IPS-20b (cell line): ENCODE measurements at regions not wholly inside any gene's neighbourhood (a gene's known extent, or its start where the extent isn't known, plus 50 kb on each side); places are given as distances from the start of the nearest gene placed in this dataset.
"Not testable (repeated sequence)": the region's sequence is repeated elsewhere in the genome, so short reads cannot be mapped to it uniquely, and the experiment has no call there.

Experiments
- H3K27ac ChIP-seq: one replicate; pipeline ENCODE4 v1.5.1; 2013; ENCODE audit warnings: low read length
- H3K27me3 ChIP-seq: 2 replicates; pipeline ENCODE4 v1.6.1; 2013; ENCODE audit warnings: mild to moderate bottlenecking, low read length, inconsistent platforms; ENCODE audit not compliant: insufficient read depth
- H3K36me3 ChIP-seq: 2 replicates; pipeline ENCODE4 v1.6.1; 2013; ENCODE audit warnings: low read depth, mild to moderate bottlenecking, inconsistent platforms, low read length, moderate library complexity; ENCODE audit not compliant: insufficient read depth
- H3K4me1 ChIP-seq: 2 replicates; pipeline ENCODE4 v1.6.1; 2013; ENCODE audit warnings: mild to moderate bottlenecking, control low read depth, inconsistent platforms, low read length, moderate library complexity; ENCODE audit not compliant: insufficient read depth
- H3K4me3 ChIP-seq: 2 replicates; pipeline ENCODE4 v1.5.1; 2013; ENCODE audit warnings: mild to moderate bottlenecking, low read length, inconsistent platforms
- H3K9ac ChIP-seq: 2 replicates; pipeline ENCODE4 v1.6.1; 2013; ENCODE audit warnings: low read depth, mild to moderate bottlenecking, inconsistent platforms, low read length, moderate library complexity
- H3K9me3 ChIP-seq: 2 replicates; pipeline ENCODE4 v1.6.1; 2013; ENCODE audit warnings: mild to moderate bottlenecking, low read depth, low read length, inconsistent platforms; ENCODE audit not compliant: insufficient read depth

DNA sequence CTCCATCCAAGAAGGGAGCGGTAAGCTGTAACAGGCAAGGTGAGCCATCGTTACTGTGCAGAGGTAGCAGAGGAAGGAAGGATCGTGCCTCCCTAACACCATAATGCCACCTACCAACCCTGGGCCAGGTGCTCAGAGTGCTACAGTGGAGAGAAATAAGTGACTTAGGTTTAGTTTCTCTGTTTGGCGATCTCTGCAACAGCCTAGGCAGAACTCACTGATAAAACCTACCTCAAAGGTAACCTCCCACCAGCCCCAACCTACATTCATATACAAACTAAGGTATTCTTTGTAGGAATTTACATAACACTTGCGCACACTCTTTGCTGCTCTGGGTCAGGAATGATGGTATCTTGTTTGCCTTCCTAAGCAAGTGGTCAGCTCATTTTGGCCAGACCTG, 93.4 kb upstream of the TMEM132D start:
- H3K9ac ChIP-seq = peak overlapping the region; percentile 49; the same call in 1 of the 2 replicates
- H3K36me3 ChIP-seq = no peaks in the 10 kb centered on the region
- H3K27ac ChIP-seq = peak overlapping the region; percentile 3
- H3K4me1 ChIP-seq = peaks cover 21% of the 10 kb centered on the region
- H3K9me3 ChIP-seq = peaks cover 6% of the 10 kb centered on the region
- H3K27me3 ChIP-seq = peaks cover 13% of the 10 kb centered on the region; the same call in 1 of the 2 replicates
- peak overlapping the region; percentile 59 for H3K4me3 ChIP-seq

DNA sequence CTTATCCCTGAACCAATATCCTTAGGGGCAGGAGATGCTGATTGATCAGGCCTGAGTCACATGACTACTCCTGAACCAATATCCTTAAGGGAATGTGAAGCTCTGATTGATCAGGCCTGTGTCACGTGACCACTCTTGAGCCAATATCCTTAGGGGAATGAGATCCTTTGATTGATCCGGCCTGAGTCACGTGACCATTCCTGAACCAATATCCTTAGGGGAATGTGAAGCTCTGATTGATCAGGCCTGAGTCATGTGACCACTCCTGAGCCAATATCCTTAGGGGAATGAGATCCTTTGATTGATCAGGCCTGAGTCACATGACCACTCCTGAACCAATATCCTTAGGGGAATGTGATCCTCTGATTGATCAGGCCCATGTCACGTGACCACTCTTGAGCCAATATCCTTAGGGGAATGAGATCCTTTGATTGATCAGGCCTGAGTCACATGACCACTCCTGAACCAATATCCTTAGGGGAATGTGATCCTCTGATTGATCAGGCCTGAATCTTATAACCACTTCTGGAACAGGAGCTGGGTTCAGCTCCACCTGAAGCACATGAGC, 100.6 kb upstream of the TMEM132D start:
- H3K9ac ChIP-seq, H3K4me3 ChIP-seq, H3K4me1 ChIP-seq, H3K27ac ChIP-seq, H3K27me3 ChIP-seq, H3K9me3 ChIP-seq, H3K36me3 ChIP-seq: not testable (repeated sequence)

DNA sequence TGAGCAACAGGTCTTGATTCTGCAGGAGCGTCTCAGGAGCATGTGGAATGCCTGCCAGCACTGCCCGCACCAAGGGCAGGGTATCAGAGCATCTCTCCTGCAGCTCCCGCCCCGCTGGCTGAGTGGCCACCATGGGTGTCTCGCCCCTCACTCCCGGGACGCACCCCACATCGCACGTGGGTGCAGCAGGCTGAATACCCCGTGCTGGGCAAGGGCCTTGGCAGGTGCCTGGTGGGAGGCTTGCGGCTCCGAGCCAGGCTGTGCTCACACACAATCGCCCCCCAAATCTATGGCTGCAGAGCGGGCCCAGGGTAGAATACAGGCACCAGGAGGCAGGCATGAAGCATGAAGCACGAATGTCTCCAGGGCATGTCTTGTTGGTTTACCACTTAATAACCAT, 103.9 kb upstream of the TMEM132D start:
- Histone ChIP-seq H3K27me3 (peaks cover 18% of the 10 kb centered on the region), H3K4me1 (peaks cover 6% of the 10 kb centered on the region; the same call in 1 of the 2 replicates), H3K9ac (no peak overlapping the region)

DNA sequence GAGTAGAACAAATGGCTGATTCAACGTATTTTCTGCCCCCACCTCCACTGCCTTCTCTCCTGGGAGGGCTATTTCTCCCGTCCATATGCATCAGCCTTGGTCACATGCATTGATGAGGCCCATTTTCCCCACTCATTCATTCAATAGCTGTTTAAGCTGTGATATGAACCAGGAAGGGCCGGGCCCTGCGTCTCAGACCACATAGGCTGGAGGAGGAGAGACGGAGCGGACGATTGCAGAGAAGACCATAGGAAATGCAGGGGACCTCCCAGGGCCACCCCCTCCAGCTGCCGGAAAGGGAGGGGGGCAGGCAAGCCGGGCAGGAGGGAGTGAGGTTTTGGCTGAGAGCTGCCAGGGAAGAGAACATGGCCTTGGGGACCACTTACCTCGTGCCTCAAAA, 104.4 kb upstream of the TMEM132D start:
- peaks cover 23% of the 10 kb centered on the region for H3K27me3 ChIP-seq
- H3K4me1 ChIP-seq = peaks cover 6% of the 10 kb centered on the region; the same call in 1 of the 2 replicates
- no peak overlapping the region for H3K4me3 ChIP-seq
- no peak overlapping the region for H3K9ac ChIP-seq
- no peak overlapping the region for H3K27ac ChIP-seq
- H3K36me3 ChIP-seq = no peaks in the 10 kb centered on the region
- H3K9me3 ChIP-seq = no peaks in the 10 kb centered on the region

More for the DNA sequence above, 103.9 kb upstream of the TMEM132D start:
- no peaks in the 10 kb centered on the region for H3K9me3 ChIP-seq
- no peak overlapping the region for H3K4me3 ChIP-seq
- no peak overlapping the region for H3K27ac ChIP-seq
- no peaks in the 10 kb centered on the region for H3K36me3 ChIP-seq

DNA sequence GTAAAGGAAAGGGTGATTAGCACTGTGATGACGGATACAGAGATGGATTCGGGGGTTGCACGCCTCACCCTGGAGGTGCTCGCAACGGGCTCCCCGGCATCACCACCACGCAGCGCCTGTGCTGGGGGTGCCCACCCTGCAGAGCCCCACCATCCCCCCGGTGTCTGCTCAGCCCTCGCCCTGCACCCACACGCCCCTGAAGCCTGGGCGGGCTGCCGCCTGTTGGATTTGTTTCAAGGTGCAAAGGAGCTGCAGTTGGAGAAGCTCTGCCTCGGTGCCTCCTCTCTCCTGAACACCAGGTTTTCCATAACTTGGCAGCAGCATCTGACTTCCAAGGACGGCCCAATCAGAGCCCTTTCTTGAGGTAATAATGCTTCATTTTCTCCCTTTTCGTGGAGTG, 106.1 kb upstream of the TMEM132D start:
- peaks cover 6% of the 10 kb centered on the region; the same call in 1 of the 2 replicates for H3K4me1 ChIP-seq

DNA sequence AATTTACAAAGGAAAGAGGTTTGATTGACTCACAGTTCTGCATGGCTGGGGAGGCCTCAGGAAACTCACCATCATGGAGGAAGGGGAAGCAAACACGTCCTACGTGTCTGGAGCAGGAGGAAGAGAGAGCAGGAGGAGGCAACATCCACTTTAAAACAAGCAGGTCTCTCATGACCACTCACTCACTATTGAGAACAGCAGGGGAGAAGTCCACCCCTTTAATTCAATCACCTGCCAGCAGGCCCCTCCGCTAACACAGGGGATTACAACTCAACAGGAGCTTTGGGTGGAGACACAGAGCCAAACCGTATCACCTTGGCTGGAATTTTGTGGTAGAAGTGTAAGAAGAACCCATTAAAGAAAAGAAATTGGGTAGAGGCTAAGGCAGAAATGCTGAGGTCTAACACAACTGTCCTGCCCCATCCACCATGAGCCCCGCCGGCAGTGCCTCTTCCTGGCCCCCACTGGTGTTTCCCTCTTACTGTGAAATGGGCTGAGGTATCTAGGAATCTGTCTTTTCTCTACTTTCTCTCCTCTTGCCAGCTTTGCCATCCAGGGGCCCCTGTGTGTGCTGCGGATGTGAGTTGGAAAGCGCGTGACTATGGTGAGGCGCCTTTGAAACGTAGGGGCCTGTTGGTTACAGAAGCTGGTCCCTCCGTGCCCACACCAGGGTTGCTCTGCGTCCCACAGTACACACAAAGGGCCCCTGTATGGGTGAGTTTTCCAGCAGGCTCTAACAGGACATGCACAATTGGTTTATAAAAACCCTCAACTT, 108.0 kb upstream of the TMEM132D start:
- no peak overlapping the region for H3K27ac ChIP-seq
- H3K9me3 ChIP-seq = no peaks in the 10 kb centered on the region
- no peak overlapping the region for H3K9ac ChIP-seq
- H3K4me1 ChIP-seq = peaks cover 6% of the 10 kb centered on the region; the same call in 1 of the 2 replicates
- no peak overlapping the region for H3K4me3 ChIP-seq
- peaks cover 46% of the 10 kb centered on the region for H3K27me3 ChIP-seq
- no peaks in the 10 kb centered on the region for H3K36me3 ChIP-seq

More for the DNA sequence above, 106.1 kb upstream of the TMEM132D start:
- no peak overlapping the region for H3K4me3 ChIP-seq
- no peak overlapping the region for H3K27ac ChIP-seq
- peaks cover 39% of the 10 kb centered on the region for H3K27me3 ChIP-seq
- no peak overlapping the region for H3K9ac ChIP-seq
- no peaks in the 10 kb centered on the region for H3K36me3 ChIP-seq
- no peaks in the 10 kb centered on the region for H3K9me3 ChIP-seq

DNA sequence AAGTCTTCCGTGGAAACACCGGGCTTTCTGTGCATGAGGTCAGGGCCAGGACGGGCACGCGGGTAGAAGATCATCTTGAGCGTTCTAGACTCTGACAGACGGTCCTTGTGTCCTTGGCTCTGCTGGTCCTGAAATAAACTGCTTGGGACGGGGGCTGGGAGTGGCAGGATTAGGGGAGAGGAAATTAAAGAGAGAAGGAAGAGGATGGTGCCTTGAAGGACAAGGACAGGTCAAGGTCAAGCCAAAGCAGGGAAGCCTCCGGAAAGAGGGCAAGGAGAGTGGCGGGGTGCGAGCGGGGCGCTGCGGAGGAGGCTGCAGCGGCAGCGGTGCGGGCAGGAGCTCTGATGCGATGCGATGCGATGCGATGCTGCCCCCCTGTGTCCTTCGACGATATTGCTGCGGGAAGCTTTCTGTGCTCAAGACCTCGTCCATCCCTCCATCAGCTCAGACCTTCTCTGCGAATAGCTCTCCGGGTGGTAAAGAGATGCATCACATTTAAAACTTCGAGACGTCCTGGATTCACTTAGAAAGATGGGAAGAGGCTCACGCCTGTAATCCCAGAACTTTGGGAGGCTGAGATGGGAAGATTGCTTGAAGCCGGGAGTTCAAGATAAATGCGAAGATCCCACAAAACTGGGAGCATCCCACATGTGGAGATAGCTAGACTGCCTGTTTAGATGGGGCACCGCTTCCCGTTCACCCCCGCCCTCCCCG, 110.1 kb upstream of the TMEM132D start:
- Histone ChIP-seq H3K27me3 (peaks cover 50% of the 10 kb centered on the region), H3K36me3 (no peaks in the 10 kb centered on the region), H3K4me1 (peaks cover 11% of the 10 kb centered on the region; the same call in 1 of the 2 replicates), H3K9ac (no peak overlapping the region), H3K4me3 (peak overlapping the region; percentile 48; the same call in 1 of the 2 replicates), H3K9me3 (no peaks in the 10 kb centered on the region), H3K27ac (no peak overlapping the region)

DNA sequence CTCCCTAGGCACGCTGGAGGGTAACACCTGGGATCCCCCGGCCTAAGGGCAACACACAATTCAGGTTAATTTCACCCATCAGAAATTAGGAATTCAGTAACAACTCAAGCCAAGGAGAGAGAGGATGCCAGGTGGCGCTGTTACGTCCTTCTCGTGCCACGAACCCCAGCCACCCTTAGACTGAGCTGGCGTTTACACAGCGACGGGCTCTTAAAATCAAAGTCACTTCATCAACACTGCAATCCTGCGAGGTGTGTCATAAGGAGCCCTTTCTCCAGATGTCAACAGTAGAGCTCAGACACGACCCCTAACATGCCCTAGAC, 110.6 kb upstream of the TMEM132D start:
- peaks cover 11% of the 10 kb centered on the region; the same call in 1 of the 2 replicates for H3K4me1 ChIP-seq
- peak overlapping the region; percentile 48; the same call in 1 of the 2 replicates for H3K4me3 ChIP-seq

DNA sequence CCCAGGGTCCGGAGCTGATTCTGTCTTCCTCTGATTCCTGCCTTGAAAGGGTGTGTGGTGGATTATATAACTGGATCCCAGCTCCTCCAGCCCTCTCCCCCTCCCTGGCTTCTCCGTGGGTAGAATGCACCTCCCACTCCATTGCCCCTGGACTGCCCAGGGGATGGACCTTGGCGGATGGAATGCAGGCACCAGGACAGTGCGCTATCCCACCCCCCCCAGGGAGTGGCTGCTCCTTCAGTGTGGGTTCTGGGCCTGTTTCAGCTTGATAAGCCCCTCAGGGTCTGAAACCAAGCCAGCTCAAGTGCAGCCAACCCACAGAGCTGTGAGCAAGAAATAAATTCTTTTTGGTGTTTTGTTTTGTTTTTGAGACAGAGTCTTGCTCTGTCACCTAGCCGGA, 112.4 kb upstream of the TMEM132D start:
- Histone ChIP-seq H3K4me1 (peaks cover 11% of the 10 kb centered on the region; the same call in 1 of the 2 replicates), H3K27ac (no peak overlapping the region), H3K36me3 (no peaks in the 10 kb centered on the region), H3K27me3 (peaks cover 50% of the 10 kb centered on the region), H3K9ac (no peak overlapping the region), H3K4me3 (no peak overlapping the region), H3K9me3 (no peaks in the 10 kb centered on the region)

More for the DNA sequence above, 110.6 kb upstream of the TMEM132D start:
- no peak overlapping the region for H3K9ac ChIP-seq
- no peaks in the 10 kb centered on the region for H3K36me3 ChIP-seq
- H3K27me3 ChIP-seq = peaks cover 50% of the 10 kb centered on the region
- H3K9me3 ChIP-seq = no peaks in the 10 kb centered on the region
- no peak overlapping the region for H3K27ac ChIP-seq

DNA sequence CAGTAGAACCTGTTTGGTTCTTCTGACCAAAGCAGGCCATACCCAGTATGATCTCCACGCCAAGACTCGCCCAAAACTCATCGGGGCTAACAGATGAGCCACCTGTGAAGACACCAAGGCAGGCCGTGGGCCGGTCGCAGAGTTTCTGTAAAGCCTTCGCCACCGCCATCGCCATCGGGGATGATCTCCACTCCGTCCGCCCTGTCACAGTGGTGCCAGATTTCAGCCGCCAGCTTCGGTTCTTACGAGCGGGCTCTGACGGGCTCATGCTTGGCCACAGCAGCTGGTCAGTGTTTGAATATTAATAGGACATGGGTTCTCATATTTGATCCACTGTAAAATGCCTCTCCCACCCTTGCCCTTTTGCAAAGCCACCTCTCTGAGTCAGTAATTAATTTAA, 113.2 kb upstream of the TMEM132D start:
- Histone ChIP-seq H3K27ac (no peak overlapping the region), H3K36me3 (no peaks in the 10 kb centered on the region), H3K4me3 (no peak overlapping the region), H3K9ac (no peak overlapping the region), H3K4me1 (peaks cover 6% of the 10 kb centered on the region; the same call in 1 of the 2 replicates), H3K9me3 (no peaks in the 10 kb centered on the region), H3K27me3 (peaks cover 44% of the 10 kb centered on the region)

DNA sequence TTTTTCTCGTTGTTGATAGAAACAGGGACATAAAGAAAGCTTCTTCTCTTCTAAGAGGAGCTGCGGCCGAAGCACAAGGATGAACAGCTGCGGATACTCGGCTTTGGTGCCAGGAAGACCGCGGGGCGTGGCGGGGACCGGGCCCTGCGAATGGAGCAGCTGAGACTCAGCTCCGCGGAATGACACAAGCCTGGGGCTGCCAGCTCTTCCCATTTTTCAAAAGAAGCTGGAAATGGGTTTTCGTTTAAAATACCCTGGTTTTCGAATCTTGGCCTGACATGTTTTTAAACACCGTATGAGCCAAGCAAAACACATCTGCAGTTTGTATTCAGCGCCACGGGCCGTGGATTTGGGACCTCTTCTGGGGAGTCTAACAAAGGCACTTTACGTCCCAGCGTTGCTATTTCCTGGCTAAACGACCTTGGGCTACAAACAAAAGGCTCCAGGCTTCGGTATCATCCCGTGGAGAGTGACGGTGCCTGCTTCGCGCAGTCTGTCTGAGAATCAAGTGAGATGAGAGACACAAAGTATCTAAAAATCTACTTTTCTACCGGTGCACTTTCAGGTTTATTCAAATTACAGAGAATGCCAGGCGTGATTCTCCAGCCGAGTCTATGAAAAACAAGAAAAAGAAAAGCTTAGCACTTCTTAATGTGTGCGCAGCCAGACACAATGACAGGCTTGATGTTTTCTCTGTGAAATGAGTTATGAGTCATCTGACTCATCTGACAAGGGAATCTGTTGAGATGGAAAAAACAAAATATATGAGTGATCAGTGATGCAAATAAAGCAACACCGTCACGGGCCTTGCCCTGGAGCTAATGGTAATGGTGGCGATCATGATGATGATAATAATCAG, 114.0 kb upstream of the TMEM132D start:
- Histone ChIP-seq H3K27me3 (peaks cover 35% of the 10 kb centered on the region), H3K27ac (no peak overlapping the region)

More for the DNA sequence above, 114.0 kb upstream of the TMEM132D start:
- Histone ChIP-seq H3K9ac (no peak overlapping the region), H3K9me3 (no peaks in the 10 kb centered on the region), H3K4me1 (peaks cover 6% of the 10 kb centered on the region; the same call in 1 of the 2 replicates), H3K36me3 (no peaks in the 10 kb centered on the region), H3K4me3 (no peak overlapping the region)
